Ureter (tissue), 1 donor: ENCODE measurements at regions not wholly inside any gene's neighbourhood (a gene's known extent, or its start where the extent isn't known, plus 50 kb on each side); places are given as distances from the start of the nearest gene placed in this dataset.

Experiments
- DNase-seq: peaks from one replicate; pipeline ENCODE4 v3.0.0-alpha.2; 2020; ENCODE audit warnings: low spot score
- donor health status: DM: yes; HTN: yes; CAD: no.

GRCh38 chr2:143819190-143819735 lies 690.0 kb downstream of the ARHGAP15 start:
- no peak for DNase-seq
